ENCODE measurements at regions not wholly inside any gene's neighbourhood (a gene's known extent, or its start where the extent isn't known, plus 50 kb on each side); places are given as distances from the start of the nearest gene placed in this dataset.

GRCh38 chr1:195415584-195415983 lies 1192.7 kb downstream of the KCNT2 start:
- no peak overlapping the region for H3K4me3 ChIP-seq (ENCODE audit: low read length)
- no peaks in the 10 kb centered on the region for H4K20me1 ChIP-seq (ENCODE audit: insufficient read depth, low read depth, low read length)
- no peaks in the 10 kb centered on the region for H3K36me3 ChIP-seq (ENCODE audit: insufficient read depth, low read length)
- H3K4me1 ChIP-seq (ENCODE audit: low read length), result no peaks in the 10 kb centered on the region
- no peaks in the 10 kb centered on the region for H3K9me2 ChIP-seq (replicated peaks; ENCODE audit: insufficient read depth, low read length)
- H3K9me3 ChIP-seq (ENCODE audit: low read length), result peaks cover 14% of the 10 kb centered on the region
- H2AFZ ChIP-seq (ENCODE audit: low read length), result no peak overlapping the region
- H3K27ac ChIP-seq (ENCODE audit: low read length), result no peak overlapping the region
- H3K27me3 ChIP-seq (ENCODE audit: low read length), result no peaks in the 10 kb centered on the region
- DNase-seq, result no peak
- H3K79me2 ChIP-seq (ENCODE audit: low read length), result no peaks in the 10 kb centered on the region
- no peak overlapping the region for H3K4me2 ChIP-seq (ENCODE audit: low read depth, low read length, poor library complexity, severe bottlenecking)
- no peak overlapping the region for H3K9ac ChIP-seq (ENCODE audit: low read length)

DNA sequence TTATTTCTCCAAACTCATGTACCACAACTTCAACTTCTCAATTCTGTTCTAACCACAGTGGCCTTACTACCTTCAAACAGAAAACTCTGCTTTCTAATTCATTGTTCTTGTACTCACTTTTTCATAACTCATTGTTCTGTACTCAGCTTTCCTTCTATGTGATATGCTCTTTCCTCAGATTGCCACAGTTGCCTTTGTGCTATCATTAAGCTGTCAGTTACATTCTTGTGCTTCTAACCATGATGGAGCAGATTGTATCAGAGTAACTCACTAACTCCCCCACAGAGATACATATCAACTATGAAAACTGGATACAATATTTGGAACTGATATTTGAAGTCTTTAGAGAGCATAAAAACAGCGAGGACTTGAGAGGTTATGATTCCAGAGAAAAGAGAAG lies 1213.7 kb downstream of the KCNT2 start:
- H3K9me2 ChIP-seq (replicated peaks; ENCODE audit: insufficient read depth, low read length), result no peaks in the 10 kb centered on the region
- H3K27me3 ChIP-seq (ENCODE audit: low read length), result no peaks in the 10 kb centered on the region
- no peak overlapping the region for H3K4me2 ChIP-seq (ENCODE audit: low read depth, low read length, poor library complexity, severe bottlenecking)
- no peak overlapping the region for H3K4me3 ChIP-seq (ENCODE audit: low read length)
- H3K9ac ChIP-seq (ENCODE audit: low read length), result no peak overlapping the region
- no peak for DNase-seq
- no peak overlapping the region for H2AFZ ChIP-seq (ENCODE audit: low read length)
- H3K4me1 ChIP-seq (ENCODE audit: low read length), result no peaks in the 10 kb centered on the region
- no peak overlapping the region for H3K27ac ChIP-seq (ENCODE audit: low read length)
- H4K20me1 ChIP-seq (ENCODE audit: insufficient read depth, low read depth, low read length), result no peaks in the 10 kb centered on the region
- peaks cover 4% of the 10 kb centered on the region; the same call in 1 of the 2 replicates for H3K9me3 ChIP-seq (ENCODE audit: low read length)
- H3K79me2 ChIP-seq (ENCODE audit: low read length), result no peaks in the 10 kb centered on the region
- H3K36me3 ChIP-seq (ENCODE audit: insufficient read depth, low read length), result no peaks in the 10 kb centered on the region

- H3K9me2 ChIP-seq (replicated peaks; ENCODE audit: insufficient read depth, low read length), result no peaks in the 10 kb centered on the region
- no peaks in the 10 kb centered on the region for H4K20me1 ChIP-seq (ENCODE audit: insufficient read depth, low read depth, low read length)
- no peak overlapping the region for H3K27ac ChIP-seq (ENCODE audit: low read length)
- no peaks in the 10 kb centered on the region for H3K27me3 ChIP-seq (ENCODE audit: low read length)
- H3K36me3 ChIP-seq (ENCODE audit: insufficient read depth, low read length), result no peaks in the 10 kb centered on the region
- H3K79me2 ChIP-seq (ENCODE audit: low read length), result no peaks in the 10 kb centered on the region
- H3K4me1 ChIP-seq (ENCODE audit: low read length), result no peaks in the 10 kb centered on the region
- H2AFZ ChIP-seq (ENCODE audit: low read length), result no peak overlapping the region
- no peak overlapping the region for H3K4me3 ChIP-seq (ENCODE audit: low read length)
- H3K4me2 ChIP-seq (ENCODE audit: low read depth, low read length, poor library complexity, severe bottlenecking), result no peak overlapping the region
- H3K9ac ChIP-seq (ENCODE audit: low read length), result no peak overlapping the region
- no peak for DNase-seq
- peaks cover 36% of the 10 kb centered on the region for H3K9me3 ChIP-seq (ENCODE audit: low read length)
Measured at GRCh38 chr1:195376190-195376589, 1232.0 kb downstream of the KCNT2 start.

GRCh38 chr1:195373856-195374255 lies 1234.4 kb downstream of the KCNT2 start:
- H3K9me2 ChIP-seq (replicated peaks; ENCODE audit: insufficient read depth, low read length), result no peaks in the 10 kb centered on the region
- no peak overlapping the region for H3K27ac ChIP-seq (ENCODE audit: low read length)
- no peak overlapping the region for H3K9ac ChIP-seq (ENCODE audit: low read length)
- H3K27me3 ChIP-seq (ENCODE audit: low read length), result no peaks in the 10 kb centered on the region
- peaks cover 35% of the 10 kb centered on the region for H3K9me3 ChIP-seq (ENCODE audit: low read length)
- no peak overlapping the region for H3K4me2 ChIP-seq (ENCODE audit: low read depth, low read length, poor library complexity, severe bottlenecking)
- no peak overlapping the region for H3K4me3 ChIP-seq (ENCODE audit: low read length)
- no peaks in the 10 kb centered on the region for H3K79me2 ChIP-seq (ENCODE audit: low read length)
- H3K4me1 ChIP-seq (ENCODE audit: low read length), result no peaks in the 10 kb centered on the region
- no peak overlapping the region for H2AFZ ChIP-seq (ENCODE audit: low read length)
- no peaks in the 10 kb centered on the region for H3K36me3 ChIP-seq (ENCODE audit: insufficient read depth, low read length)
- no peak for DNase-seq
- H4K20me1 ChIP-seq (ENCODE audit: insufficient read depth, low read depth, low read length), result no peaks in the 10 kb centered on the region

GRCh38 chr1:195345149-195345548 lies 1263.1 kb downstream of the KCNT2 start:
- Histone ChIP-seq H3K27me3 (ENCODE audit: low read length) (no peaks in the 10 kb centered on the region), H2AFZ (ENCODE audit: low read length) (no peak overlapping the region), H3K4me2 (ENCODE audit: low read depth, low read length, poor library complexity, severe bottlenecking) (no peak overlapping the region), H3K9me2 (replicated peaks; ENCODE audit: insufficient read depth, low read length) (no peaks in the 10 kb centered on the region), H3K36me3 (ENCODE audit: insufficient read depth, low read length) (no peaks in the 10 kb centered on the region), H3K79me2 (ENCODE audit: low read length) (no peaks in the 10 kb centered on the region), H3K4me3 (ENCODE audit: low read length) (no peak overlapping the region), H3K27ac (ENCODE audit: low read length) (no peak overlapping the region), H3K9ac (ENCODE audit: low read length) (no peak overlapping the region), H3K9me3 (ENCODE audit: low read length) (peaks cover 32% of the 10 kb centered on the region), H3K4me1 (ENCODE audit: low read length) (no peaks in the 10 kb centered on the region), H4K20me1 (ENCODE audit: insufficient read depth, low read depth, low read length) (no peaks in the 10 kb centered on the region)
- DNase-seq, result no peak

GRCh38 chr1:195337646-195338045 lies 1270.6 kb downstream of the KCNT2 start:
- Histone ChIP-seq H3K4me2 (ENCODE audit: low read depth, low read length, poor library complexity, severe bottlenecking) (no peak overlapping the region), H3K36me3 (ENCODE audit: insufficient read depth, low read length) (no peaks in the 10 kb centered on the region), H3K79me2 (ENCODE audit: low read length) (no peaks in the 10 kb centered on the region), H2AFZ (ENCODE audit: low read length) (no peak overlapping the region), H4K20me1 (ENCODE audit: insufficient read depth, low read depth, low read length) (no peaks in the 10 kb centered on the region), H3K9me3 (ENCODE audit: low read length) (peaks cover 20% of the 10 kb centered on the region; the same call in 1 of the 2 replicates), H3K27me3 (ENCODE audit: low read length) (no peaks in the 10 kb centered on the region), H3K27ac (ENCODE audit: low read length) (no peak overlapping the region), H3K4me3 (ENCODE audit: low read length) (no peak overlapping the region), H3K9ac (ENCODE audit: low read length) (no peak overlapping the region), H3K9me2 (replicated peaks; ENCODE audit: insufficient read depth, low read length) (no peaks in the 10 kb centered on the region), H3K4me1 (ENCODE audit: low read length) (no peaks in the 10 kb centered on the region)
- no peak for DNase-seq

- no peak overlapping the region for H3K4me3 ChIP-seq (ENCODE audit: low read length)
- H4K20me1 ChIP-seq (ENCODE audit: insufficient read depth, low read depth, low read length), result no peaks in the 10 kb centered on the region
- H3K9ac ChIP-seq (ENCODE audit: low read length), result no peak overlapping the region
- H3K4me1 ChIP-seq (ENCODE audit: low read length), result no peaks in the 10 kb centered on the region
- no peak overlapping the region for H3K4me2 ChIP-seq (ENCODE audit: low read depth, low read length, poor library complexity, severe bottlenecking)
- H3K9me3 ChIP-seq (ENCODE audit: low read length), result peaks cover 17% of the 10 kb centered on the region; the same call in 1 of the 2 replicates
- H3K9me2 ChIP-seq (replicated peaks; ENCODE audit: insufficient read depth, low read length), result no peaks in the 10 kb centered on the region
- DNase-seq, result no peak
- H2AFZ ChIP-seq (ENCODE audit: low read length), result no peak overlapping the region
- no peaks in the 10 kb centered on the region for H3K79me2 ChIP-seq (ENCODE audit: low read length)
- H3K27ac ChIP-seq (ENCODE audit: low read length), result no peak overlapping the region
- H3K36me3 ChIP-seq (ENCODE audit: insufficient read depth, low read length), result no peaks in the 10 kb centered on the region
- no peaks in the 10 kb centered on the region for H3K27me3 ChIP-seq (ENCODE audit: low read length)
Measured at GRCh38 chr1:195336812-195337211, 1271.4 kb downstream of the KCNT2 start.

DNA sequence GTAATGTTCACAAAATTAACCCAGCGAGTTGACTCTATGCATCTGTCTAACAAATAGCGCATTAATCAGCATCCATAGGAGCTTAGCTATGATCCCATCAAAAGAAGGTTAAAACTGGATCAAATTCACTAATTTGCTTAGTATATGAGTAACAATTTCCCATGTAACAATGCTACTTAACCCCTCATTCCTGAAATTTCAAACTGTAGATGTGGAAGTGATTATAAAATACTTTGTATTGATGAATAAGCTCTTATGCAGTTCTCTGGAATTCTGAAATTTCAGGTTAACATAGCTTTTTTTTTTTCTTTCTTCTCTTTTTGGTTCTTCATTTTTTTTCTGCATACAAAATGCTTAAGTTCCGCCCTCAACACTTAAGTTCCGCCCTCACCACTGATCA lies 1272.7 kb downstream of the KCNT2 start:
- H3K9ac ChIP-seq (ENCODE audit: low read length), result no peak overlapping the region
- no peak overlapping the region for H3K27ac ChIP-seq (ENCODE audit: low read length)
- H3K79me2 ChIP-seq (ENCODE audit: low read length), result no peaks in the 10 kb centered on the region
- no peaks in the 10 kb centered on the region for H3K27me3 ChIP-seq (ENCODE audit: low read length)
- H3K9me2 ChIP-seq (replicated peaks; ENCODE audit: insufficient read depth, low read length), result no peaks in the 10 kb centered on the region
- H4K20me1 ChIP-seq (ENCODE audit: insufficient read depth, low read depth, low read length), result no peaks in the 10 kb centered on the region
- H2AFZ ChIP-seq (ENCODE audit: low read length), result no peak overlapping the region
- DNase-seq, result no peak
- peaks cover 15% of the 10 kb centered on the region; the same call in 1 of the 2 replicates for H3K9me3 ChIP-seq (ENCODE audit: low read length)
- no peak overlapping the region for H3K4me2 ChIP-seq (ENCODE audit: low read depth, low read length, poor library complexity, severe bottlenecking)
- H3K4me1 ChIP-seq (ENCODE audit: low read length), result no peaks in the 10 kb centered on the region
- no peak overlapping the region for H3K4me3 ChIP-seq (ENCODE audit: low read length)
- no peaks in the 10 kb centered on the region for H3K36me3 ChIP-seq (ENCODE audit: insufficient read depth, low read length)

DNA sequence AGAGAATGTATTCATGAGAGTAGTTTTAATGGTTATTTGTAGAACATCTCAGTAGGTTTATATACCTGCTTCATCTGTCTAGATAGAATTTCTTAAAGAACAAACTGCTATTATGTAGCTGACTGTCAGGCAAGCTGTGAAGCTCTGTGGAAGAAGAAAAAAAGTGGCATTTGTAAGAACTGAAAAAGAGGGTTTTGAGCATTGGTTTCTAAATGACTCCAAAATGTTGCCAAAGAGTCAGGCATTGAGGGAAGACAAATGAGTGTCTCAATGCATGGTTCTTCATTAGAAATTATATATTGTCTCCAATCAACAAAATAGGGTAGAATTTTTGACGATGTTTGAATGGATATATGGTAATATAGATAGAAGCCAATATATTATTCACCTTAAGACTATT lies 1276.1 kb downstream of the KCNT2 start:
- no peak for DNase-seq
- Histone ChIP-seq H3K27me3 (ENCODE audit: low read length) (no peaks in the 10 kb centered on the region), H3K9me3 (ENCODE audit: low read length) (peaks cover 20% of the 10 kb centered on the region; the same call in 1 of the 2 replicates), H3K79me2 (ENCODE audit: low read length) (no peaks in the 10 kb centered on the region), H3K36me3 (ENCODE audit: insufficient read depth, low read length) (no peaks in the 10 kb centered on the region), H2AFZ (ENCODE audit: low read length) (no peak overlapping the region), H3K4me1 (ENCODE audit: low read length) (no peaks in the 10 kb centered on the region), H3K4me3 (ENCODE audit: low read length) (no peak overlapping the region), H3K27ac (ENCODE audit: low read length) (no peak overlapping the region), H3K4me2 (ENCODE audit: low read depth, low read length, poor library complexity, severe bottlenecking) (no peak overlapping the region), H3K9me2 (replicated peaks; ENCODE audit: insufficient read depth, low read length) (no peaks in the 10 kb centered on the region), H3K9ac (ENCODE audit: low read length) (no peak overlapping the region), H4K20me1 (ENCODE audit: insufficient read depth, low read depth, low read length) (no peaks in the 10 kb centered on the region)

Data from Karpas-422 (cell line).